ENCODE measurements at regions not wholly inside any gene's neighbourhood (a gene's known extent, or its start where the extent isn't known, plus 50 kb on each side); places are given as distances from the start of the nearest gene placed in this dataset.

- TF ChIP-seq POLR2AphosphoS5 (IDR thresholded peaks at IDR 0.05) (peak in 1 of 3 donors; percentile 32), POLR2A (IDR thresholded peaks at IDR 0.05) (no peak)
- TF ChIP-seq, protein P1, sequence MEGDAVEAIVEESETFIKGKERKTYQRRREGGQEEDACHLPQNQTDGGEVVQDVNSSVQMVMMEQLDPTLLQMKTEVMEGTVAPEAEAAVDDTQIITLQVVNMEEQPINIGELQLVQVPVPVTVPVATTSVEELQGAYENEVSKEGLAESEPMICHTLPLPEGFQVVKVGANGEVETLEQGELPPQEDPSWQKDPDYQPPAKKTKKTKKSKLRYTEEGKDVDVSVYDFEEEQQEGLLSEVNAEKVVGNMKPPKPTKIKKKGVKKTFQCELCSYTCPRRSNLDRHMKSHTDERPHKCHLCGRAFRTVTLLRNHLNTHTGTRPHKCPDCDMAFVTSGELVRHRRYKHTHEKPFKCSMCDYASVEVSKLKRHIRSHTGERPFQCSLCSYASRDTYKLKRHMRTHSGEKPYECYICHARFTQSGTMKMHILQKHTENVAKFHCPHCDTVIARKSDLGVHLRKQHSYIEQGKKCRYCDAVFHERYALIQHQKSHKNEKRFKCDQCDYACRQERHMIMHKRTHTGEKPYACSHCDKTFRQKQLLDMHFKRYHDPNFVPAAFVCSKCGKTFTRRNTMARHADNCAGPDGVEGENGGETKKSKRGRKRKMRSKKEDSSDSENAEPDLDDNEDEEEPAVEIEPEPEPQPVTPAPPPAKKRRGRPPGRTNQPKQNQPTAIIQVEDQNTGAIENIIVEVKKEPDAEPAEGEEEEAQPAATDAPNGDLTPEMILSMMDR (IDR thresholded peaks at IDR 0.05 in 8 of 11, conservative IDR thresholded peaks at IDR 0.05 in 3 of 11): no peak
- 33 to 49% (median 38%) methylated on average over 1 to 2 of the region's 2 CpGs for WGBS, 5 donors
- H3K4me3 ChIP-seq: no peak overlapping the region
- no peaks in the 10 kb centered on the region for H3K4me1 ChIP-seq
- H3K27ac ChIP-seq: no peak overlapping the region
- DNase-seq: no peak
- intact Hi-C loops (cut with DNase I; ENCODE audit: low total_unique reads): no loop called here
- H3K9me3 ChIP-seq: peaks cover 0 to 8% (median 0%) of the 10 kb centered on the region in 8 donors
- H3K27me3 ChIP-seq (replicated peaks in 1 of 7): no peaks in the 10 kb centered on the region
- no peaks in the 10 kb centered on the region for H3K36me3 ChIP-seq
Measured at GRCh38 chr12:118651487-118651886, 275.1 kb downstream of the SUDS3 start.

DNA sequence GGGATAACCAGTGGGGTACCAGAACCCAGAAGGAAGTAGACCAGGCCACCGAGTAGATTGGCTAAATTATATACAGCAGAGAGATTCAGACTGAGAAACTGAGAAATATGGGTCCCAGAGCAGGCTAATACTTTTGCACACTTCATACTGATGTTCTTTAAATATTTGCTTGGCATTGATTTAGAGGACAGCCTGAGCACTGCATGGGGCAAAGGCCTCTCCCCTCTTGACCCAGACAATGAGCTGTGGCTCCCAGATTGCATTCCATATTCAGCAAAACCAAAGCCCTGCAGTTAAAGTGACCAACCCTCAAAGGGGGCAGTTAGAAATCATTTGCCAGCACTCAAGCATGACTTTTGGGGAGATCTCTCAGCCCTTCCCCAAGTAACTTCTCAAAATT lies 279.2 kb downstream of the SUDS3 start:
- no peak for DNase-seq
- no peak overlapping the region for H3K27ac ChIP-seq
- H3K4me3 ChIP-seq: no peak overlapping the region
- TF ChIP-seq, protein P1 (IDR thresholded peaks at IDR 0.05 in 8 of 11, conservative IDR thresholded peaks at IDR 0.05 in 3 of 11): no peak
- H3K9me3 ChIP-seq: peaks cover 0 to 5% (median 0%) of the 10 kb centered on the region in 8 donors
- H3K27me3 ChIP-seq (replicated peaks in 1 of 7): no peaks in the 10 kb centered on the region
- H3K4me1 ChIP-seq: no peaks in the 10 kb centered on the region
- intact Hi-C loops (cut with DNase I; ENCODE audit: low total_unique reads): no loop called here
- 50 to 68% (median 64%) methylated on average over 1 of the region's 1 CpG for WGBS, 5 donors
- no peaks in the 10 kb centered on the region for H3K36me3 ChIP-seq

DNA sequence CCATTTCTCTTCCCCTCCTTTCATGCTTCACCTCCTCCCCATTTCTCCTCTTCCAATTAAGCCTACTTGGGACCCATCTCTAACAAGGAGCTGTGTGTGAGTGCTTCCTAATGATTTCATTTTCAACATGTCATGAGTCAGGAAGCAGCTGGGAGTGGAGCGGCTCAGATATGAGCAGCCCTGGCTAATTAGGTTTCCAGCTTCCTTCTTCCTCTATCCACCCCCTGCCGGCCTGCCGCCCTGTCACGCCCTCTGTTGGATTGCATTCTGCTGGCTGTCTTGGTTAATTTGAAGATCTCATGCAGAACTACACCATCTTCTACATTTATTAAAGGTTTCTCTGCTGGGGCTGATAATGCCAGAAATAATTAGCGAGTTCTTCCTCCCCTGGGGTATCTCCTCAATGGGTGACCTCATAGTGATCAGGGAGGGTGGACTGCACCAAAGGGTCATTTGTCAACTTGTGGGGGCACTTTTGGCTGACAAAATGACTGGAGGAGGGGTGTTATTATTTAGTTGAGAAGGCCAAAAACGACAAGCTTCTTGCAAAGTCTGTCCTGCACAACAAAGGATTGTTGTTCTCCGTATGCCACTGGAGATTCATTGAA lies 300.9 kb upstream of the SRRM4 start:
- Histone ChIP-seq H3K27me3 (replicated peaks in 1 of 7) (peaks cover 0 to 14% (median 0%) of the 10 kb centered on the region in 7 donors), H3K4me3 (no peak overlapping the region), H3K4me1 (no peaks in the 10 kb centered on the region), H3K36me3 (no peaks in the 10 kb centered on the region), H3K27ac (no peak overlapping the region), H3K9me3 (peaks cover 0 to 3% (median 0%) of the 10 kb centered on the region in 8 donors)
- intact Hi-C loops (cut with DNase I; ENCODE audit: low total_unique reads): no loop called here
- no peak for DNase-seq
- TF ChIP-seq POLR2AphosphoS5 (IDR thresholded peaks at IDR 0.05) (no peak), POLR2A (IDR thresholded peaks at IDR 0.05) (no peak)
- TF ChIP-seq, protein P1 (IDR thresholded peaks at IDR 0.05 in 8 of 11, conservative IDR thresholded peaks at IDR 0.05 in 3 of 11): no peak
- 23 to 33% (median 25%) methylated on average over 7 of the region's 7 CpGs for WGBS, 5 donors

GRCh38 chr12:118682656-118683055 lies 298.7 kb upstream of the SRRM4 start:
- Histone ChIP-seq H3K4me1 (no peaks in the 10 kb centered on the region), H3K27me3 (replicated peaks in 1 of 7) (peaks cover 0 to 14% (median 0%) of the 10 kb centered on the region in 7 donors), H3K4me3 (no peak overlapping the region), H3K9me3 (peaks cover 0 to 3% (median 0%) of the 10 kb centered on the region in 8 donors), H3K36me3 (no peaks in the 10 kb centered on the region), H3K27ac (no peak overlapping the region)
- no peak for TF ChIP-seq POLR2AphosphoS5 (IDR thresholded peaks at IDR 0.05)
- TF ChIP-seq, protein P1 (IDR thresholded peaks at IDR 0.05 in 8 of 11, conservative IDR thresholded peaks at IDR 0.05 in 3 of 11): no peak
- TF ChIP-seq POLR2A (IDR thresholded peaks at IDR 0.05): no peak
- WGBS, 5 donors: 44 to 60% (median 52%) methylated on average over 3 of the region's 3 CpGs
- intact Hi-C loops (cut with DNase I; ENCODE audit: low total_unique reads): no loop called here
- no peak for DNase-seq

Data from spleen (tissue), 11 donors.